ENCODE measurements at regions not wholly inside any gene's neighbourhood (a gene's known extent, or its start where the extent isn't known, plus 50 kb on each side); places are given as distances from the start of the nearest gene placed in this dataset.

DNA sequence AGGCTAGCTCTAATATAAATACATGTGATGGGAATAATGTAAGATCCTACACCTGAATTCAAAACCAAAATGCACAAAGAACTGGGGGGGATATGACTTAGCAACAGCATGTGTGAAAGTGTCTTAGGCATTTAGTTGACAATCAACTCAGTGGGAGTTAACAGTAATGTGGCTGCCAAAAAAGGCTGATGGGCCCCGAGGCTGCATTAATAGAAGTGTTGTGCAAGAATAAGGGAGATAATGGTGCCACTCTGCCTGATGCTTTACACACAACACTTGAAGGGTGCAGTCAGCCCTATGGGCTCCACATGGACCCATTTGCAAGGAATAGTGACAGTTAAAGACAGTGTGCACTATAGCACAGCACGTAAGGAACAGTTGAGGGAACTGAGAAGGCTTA is 649.4 kb upstream of the ZEB2 start:
- DNase-seq (ENCODE audit: low read depth in 2 of 2), result no peak

DNA sequence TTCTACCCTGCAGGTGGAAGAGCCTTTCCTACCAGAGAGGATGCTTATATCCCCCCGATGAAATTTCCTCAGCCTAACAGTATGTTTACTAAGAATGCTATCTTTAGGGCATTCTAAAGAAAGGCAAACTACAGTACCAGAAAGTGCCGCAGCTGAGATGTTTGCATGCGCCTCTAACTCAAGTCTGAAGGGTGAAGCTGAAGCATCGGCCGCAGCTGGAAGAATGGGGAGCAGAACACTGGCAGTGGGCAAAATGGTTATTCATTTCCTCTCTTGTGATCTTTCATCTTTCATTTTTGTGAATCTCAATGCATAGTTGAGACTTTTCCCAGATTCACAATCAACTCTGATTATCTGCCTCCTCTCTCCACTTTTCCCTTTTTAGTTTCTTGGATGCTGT is 648.2 kb upstream of the ZEB2 start:
- no peak for DNase-seq (ENCODE audit: low read depth in 2 of 2)

DNA sequence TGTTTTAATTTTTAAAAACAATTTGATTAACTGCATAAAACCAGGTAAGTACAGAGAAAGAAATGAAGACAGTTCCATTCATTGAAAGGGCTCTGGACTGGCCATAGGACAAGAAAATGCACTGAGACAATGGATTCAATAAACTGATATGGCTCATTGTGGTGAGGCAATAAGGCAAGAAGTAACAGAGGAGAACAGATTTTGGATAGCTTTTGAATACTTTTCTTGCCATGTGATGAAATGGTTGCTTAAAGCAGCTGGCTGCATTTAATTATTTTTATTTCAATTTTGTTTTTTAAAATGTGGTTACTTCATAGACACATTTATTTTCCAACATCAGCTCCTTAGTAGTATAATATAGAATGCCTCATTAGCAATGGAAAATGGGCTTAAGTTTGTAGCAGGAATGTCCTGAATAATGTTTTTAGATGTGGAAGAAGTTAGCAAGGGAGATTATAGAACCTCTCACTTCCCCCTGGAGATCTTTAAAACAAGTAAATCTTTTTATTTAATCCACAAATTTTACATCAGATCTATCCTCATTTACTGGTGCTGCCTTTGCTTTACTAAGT is 646.9 kb upstream of the ZEB2 start:
- DNase-seq (ENCODE audit: low read depth in 2 of 2), result no peak

DNA sequence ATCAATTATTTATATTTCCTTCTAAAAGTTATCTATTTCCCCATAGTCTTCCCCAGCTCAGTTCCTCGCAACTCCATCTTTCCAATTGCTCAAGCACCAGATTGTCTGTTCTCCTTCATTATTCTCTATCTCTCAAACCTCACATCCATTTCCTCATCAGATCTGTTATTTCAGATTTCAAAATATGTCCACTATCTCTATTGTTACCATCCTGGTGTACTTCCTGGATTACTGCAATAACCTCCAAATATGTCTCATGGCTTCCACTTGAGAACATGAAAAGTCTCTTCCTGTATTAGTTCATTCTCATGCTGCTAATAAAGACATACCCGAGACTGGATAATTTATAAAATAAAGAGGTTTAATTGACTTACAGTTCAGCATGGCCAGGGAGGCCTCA is 641.7 kb upstream of the ZEB2 start:
- DNase-seq (ENCODE audit: low read depth in 2 of 2), result no peak

DNA sequence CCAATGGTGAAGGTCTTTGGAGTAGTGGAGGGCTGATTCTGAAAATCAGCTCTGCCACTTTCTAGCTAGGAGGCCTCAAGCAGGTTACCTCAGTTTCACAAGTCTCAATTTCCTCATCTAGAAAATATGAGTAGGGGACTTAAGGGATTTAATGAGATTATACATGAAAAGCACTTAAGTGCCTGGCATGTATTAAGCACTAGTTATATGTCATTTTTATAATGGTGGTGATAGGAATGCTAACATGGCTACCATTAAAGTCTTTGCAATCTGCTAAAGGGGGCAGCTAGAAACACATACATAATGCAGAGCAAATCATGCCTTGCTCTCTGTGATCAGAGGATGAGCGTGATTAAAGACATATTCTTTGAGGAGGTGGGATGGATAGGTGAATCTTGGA is 640.9 kb upstream of the ZEB2 start:
- no peak for DNase-seq (ENCODE audit: low read depth in 2 of 2)

DNA sequence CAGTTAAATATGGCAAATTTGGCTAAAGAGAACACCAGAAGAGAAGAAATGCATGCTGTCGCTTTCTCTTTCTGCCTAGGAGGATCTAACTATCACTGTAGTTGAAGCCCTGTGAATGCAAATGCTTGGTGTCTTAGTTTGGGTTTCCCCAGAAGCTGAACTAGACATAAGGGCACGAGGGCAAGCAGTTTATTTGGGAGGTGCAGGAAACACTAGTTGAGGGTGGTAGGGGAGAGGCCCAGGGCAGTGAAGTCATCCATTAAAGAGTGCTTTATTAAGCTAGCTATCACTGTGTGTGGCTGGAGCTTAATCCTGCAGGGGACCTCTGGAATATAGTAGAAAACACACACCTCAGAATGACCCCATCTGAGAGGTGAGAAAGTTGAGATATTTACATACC is 639.8 kb upstream of the ZEB2 start:
- no peak for DNase-seq (ENCODE audit: low read depth in 2 of 2)

DNA sequence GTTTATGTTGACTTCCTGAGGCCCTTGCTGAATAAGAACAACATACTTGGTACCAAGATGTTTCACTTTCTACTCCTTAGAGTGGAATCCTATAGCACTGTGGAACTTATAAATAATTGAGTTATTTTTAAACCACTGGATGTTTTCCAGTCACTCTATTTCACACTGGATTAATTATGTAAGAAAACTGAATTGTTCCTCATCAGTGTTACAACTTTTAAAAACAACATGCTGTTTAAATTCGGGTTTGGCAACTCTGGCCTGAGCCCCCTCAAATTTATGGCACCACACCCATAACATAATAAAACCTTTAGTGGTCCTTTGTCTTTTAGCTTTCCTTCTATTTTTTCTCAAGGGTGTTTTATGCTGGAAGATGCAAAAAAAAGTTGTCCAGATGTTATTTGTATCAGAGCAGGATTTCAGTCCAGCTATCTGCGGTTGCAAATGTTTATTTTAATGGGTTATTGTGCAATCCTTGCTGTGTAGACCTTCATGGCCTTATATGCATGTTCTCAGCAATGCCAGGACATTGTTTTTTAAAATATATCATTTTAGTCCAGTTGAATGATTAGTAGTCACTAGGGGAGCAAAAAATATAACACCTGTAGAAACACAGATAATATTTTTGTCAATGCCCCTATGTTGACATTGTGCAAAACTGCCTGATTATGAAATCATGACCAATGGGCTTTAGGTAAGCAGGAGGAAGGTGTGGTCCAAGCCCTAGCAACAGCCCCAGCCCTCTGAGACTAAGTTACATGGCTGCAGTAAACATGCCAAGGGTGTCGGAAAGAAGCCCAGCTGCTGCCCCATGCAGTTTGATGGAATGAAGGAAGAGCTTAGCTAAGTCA is 638.0 kb upstream of the ZEB2 start:
- DNase-seq (ENCODE audit: low read depth in 2 of 2), result peak in 1 of 2 donors; percentile 2

DNA sequence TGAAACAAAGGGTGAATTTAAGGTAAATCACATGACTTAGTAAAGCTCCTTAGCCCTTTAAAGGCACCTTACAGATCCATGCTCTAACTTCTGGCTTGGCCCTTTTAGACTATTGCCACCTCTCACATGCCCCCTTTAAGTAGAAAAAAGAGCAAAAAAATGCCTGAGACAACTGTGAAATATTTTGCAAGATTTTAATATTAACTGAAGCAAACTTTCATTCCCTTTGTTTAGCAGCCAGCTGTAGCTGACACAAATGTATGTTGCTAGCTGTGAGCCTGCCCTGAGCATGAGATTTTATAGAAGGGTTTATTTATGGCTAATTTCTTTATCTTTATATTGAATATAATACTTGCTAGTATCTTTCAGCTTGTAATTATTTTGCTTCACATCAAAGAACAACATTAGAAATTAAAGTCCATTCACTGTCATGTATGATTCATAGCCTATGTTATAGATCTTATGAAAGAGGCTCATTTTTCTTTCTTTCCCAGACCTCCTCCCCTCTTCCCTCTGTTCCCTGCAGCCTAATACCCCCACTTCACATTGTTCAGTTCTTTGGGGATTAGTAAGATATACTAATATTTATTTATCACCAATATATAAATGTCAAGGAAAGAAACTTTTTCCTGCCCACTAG is 637.2 kb upstream of the ZEB2 start:
- no peak for DNase-seq (ENCODE audit: low read depth in 2 of 2)

DNA sequence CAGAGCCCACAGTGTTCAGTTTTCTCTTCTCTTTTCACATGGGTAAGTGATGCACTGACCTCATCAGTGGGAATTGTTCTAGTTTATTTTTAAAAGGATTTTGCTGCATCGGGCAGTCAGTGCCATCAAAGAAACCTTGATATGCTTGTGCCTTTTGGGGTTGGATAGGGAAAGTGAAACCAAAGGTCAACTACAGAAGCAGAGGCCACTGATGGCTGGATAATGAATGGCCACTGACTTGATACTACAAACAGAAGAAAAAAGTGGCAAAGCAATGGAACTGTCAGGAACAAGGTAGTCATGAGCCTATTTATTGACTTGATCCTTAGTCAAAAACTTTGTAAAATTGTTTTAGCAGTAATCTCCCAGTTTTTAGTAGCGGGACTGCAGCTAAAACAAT is 636.3 kb upstream of the ZEB2 start:
- DNase-seq (ENCODE audit: low read depth in 2 of 2), result no peak

DNA sequence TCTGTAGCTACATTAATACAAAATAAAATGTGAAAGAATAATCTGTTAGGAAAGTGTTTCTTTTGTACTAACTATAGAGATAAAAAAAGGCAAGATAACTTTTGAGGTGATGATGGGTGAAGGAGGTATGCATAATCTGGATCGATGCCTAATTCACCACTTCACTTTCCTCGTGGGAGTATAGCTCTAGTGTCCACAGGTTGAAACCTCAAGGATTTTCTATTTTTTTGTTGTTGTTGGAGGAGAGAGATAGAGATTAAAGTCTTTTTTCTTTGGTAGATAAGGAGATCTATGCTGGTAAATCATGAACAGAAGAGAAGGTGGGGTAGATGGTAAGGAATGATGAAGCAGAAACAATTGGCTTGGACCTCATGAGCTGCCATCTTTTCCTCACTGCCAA is 635.3 kb upstream of the ZEB2 start:
- DNase-seq (ENCODE audit: low read depth in 2 of 2), result no peak

DNA sequence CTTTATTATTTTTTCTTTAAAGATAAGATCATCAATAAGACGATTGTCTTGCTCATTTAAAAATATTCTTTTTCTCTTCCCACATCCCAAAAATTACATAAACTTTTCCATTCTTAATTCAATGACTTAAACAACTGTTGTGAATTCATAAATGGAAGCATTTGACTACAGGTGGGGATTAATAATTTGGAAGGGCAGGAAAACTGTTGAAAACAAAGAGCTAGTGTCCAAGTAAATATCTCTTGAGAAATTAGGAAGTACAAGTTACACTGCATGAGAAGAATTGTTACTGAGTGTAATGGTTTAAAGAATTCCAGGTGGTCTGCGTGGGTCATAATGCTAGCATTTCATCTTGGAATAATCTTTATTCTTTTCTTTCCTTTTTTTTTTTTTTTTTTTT is 634.8 kb upstream of the ZEB2 start:
- DNase-seq (ENCODE audit: low read depth in 2 of 2), result no peak

DNA sequence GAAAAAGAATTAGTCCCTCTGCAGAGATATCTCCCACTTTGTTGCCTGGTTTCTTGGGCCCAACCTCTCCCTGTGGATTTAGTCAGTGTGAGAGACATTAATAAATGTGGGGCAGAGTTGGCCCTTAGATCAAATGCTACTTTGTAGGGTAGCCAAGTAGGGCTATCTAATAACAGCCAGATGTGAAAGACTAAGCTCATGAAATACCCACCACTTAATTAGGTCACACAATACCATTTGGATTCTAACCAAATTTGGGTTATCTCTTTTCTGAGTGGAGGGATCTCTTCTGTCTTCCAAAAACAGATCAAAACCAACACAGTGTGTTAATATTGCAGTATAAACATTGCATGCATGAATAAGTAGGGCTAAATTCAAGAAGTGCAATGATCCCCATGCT is 626.8 kb upstream of the ZEB2 start:
- no peak for DNase-seq (ENCODE audit: low read depth in 2 of 2)

DNA sequence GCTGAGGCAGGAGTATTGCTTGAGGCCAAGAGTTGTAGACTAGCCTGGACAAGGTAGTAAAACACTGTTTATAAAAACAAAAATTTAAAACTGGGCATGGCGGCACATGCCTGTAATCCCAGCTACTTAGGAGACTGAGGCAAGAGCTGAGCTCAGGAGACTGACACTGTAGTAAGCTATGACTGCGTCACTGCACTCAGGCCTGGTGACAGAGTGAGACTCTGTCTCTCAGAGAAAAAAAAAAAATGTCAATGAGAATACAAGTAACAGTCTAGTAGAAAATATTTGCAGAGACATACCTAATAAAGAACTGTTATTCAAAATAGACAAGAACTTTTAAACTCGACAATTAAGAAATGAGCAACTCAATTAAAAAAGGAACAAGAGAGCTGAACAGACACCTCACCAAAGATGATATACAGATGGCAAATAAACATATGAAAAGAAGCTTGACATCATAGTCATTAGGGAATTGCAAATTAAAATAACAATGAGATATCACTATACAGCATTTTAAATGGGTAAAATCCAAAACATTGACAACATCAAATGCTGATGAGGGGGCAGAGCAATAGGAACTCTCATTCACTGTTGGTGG is 624.3 kb upstream of the ZEB2 start:
- DNase-seq (ENCODE audit: low read depth in 2 of 2), result no peak

DNA sequence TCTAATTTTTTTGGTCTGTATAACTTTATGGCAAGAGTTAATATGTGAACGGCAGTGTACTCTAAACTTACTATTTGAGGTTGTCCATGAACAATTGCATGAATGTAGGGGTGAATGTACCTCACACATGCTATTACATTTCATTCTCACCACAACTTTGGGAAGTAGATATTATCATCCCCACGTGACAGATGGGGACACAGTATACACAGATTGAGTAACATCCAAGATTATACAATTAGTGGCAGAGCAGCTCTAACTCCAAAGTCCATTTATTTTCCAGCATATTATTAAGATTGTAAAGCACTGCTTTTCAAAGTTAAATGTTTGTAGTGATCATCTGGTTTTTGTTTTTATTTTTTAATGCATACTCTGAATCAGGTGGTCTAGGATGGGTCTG is 622.1 kb upstream of the ZEB2 start:
- no peak for DNase-seq (ENCODE audit: low read depth in 2 of 2)

DNA sequence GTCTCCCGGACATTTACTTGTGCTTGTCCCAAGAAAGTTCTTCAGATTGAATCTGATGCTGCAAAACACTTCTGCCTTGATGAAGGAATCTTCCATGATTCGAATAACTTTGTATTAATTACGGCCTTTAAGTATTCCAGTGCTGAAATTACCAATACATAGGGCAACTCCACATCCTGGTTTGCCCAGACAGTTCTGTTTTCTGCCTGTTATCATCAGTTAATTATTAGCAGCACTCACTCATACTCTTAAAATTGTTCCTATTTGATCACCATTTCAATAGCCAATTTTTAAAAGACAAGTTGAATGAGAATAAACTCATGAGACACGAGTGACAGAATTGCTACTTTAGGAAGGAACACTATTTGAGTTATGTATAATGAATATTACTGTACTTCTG is 620.7 kb upstream of the ZEB2 start:
- DNase-seq (ENCODE audit: low read depth in 2 of 2), result no peak

DNA sequence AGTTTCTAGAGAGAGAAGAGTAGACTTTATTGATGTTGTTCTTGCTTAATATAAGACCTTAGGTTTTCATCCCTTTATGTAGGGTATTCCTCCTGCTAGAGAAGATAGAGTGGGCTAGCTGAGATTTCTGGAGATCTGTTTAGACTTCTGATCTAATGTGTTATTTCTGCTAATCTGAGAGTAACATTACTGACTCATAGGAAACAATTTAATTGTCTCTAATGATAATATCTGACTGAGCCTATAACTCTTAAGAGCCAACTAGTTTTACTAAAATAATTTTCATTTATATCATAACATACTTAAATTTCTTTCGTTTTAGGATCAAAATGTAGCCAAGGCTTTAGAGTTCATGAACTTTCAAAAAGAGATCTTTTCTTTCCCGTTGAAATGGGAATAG is 618.7 kb upstream of the ZEB2 start:
- no peak for DNase-seq (ENCODE audit: low read depth in 2 of 2)

DNA sequence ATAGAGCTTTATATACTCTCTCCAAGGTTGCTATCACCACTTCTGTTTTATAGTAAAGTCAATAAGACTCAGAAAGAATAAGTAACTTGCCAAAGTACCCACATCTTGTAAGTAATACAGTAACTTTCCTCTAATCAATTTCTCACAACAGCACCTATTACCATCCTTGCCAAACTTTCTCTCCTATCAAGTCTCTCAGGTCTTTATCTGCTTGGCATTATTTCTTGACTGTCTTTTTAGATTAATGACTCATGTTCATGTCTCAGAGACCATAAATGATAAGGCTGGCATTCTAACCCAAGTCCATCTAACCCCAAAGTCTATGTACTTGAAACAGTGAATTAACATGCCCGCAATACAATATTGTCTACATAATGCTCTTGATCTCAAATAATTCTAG is 618.0 kb upstream of the ZEB2 start:
- no peak for DNase-seq (ENCODE audit: low read depth in 2 of 2)

DNA sequence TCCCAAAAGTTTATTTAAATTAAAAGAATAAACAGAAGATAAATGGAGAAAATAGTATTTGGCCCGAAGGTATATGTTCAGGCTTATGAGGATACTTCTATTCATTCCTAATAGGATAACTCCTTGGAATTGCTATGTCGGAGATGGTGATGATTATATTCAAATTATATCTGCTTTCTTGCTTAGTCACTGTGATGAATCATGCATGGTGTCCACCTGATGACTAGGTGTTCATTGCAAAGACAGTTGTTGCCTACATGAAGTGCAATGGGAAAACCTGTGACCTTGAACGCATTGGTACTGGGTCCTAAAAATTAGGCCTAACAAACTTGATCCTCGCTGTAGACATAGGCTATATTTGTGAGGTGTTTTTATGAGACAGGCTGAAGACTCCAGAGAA is 617.3 kb upstream of the ZEB2 start:
- DNase-seq (ENCODE audit: low read depth in 2 of 2), result no peak

DNA sequence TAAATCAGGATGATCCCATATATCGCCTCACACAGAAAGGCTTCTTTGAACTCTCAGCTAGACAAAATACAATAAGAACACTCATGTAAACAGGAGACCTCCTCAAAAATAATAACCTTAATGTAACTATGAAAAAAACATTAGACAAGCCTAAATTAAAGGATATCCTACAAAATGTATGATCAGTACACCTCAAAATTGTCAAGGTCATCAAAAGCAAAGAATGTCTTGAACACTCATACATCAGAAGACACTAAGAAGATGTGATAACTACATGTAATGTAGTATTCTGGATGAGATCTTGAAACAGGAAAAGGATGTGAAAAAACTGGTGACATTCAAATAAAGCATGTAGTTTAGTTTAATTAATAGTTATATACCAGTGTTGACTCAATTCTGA is 616.8 kb upstream of the ZEB2 start:
- no peak for DNase-seq (ENCODE audit: low read depth in 2 of 2)

DNA sequence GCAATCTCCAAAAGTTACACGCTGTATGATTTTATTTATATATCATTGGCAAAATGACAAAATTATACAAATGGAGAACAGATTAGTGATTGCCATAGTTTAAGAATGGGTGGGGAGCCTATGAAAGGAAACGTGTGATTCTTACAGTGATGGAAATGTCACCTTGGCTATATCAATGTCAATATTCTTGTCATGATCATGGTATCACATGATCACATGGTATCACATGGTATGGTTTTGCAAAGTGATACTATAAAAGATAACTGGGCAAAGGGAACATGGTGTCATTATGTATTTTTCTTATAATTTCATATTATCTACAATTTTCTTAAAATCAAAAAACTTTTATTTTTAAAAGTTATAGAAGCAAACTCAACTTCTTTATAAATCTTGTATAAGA is 606.2 kb upstream of the ZEB2 start:
- no peak for DNase-seq (ENCODE audit: low read depth in 2 of 2)

DNA sequence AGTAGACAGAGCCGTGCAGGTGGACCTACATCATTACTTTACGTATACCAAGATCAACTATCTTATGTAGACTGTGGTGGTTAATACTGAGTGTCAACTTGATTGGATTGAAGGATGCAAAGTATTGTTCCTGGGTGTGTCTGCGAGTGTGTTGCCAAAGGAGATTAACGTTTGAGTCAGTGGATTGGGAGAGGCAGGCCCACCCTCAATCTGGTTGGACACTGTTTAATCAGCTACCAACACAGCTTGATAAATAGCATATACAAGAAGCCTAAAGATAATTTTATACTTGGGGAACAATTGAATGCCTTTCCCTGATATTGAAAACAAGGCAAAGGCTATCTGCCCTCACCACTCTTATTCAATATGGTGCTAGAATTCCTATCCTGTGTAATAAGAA is 604.2 kb upstream of the ZEB2 start:
- DNase-seq (ENCODE audit: low read depth in 2 of 2), result no peak

DNA sequence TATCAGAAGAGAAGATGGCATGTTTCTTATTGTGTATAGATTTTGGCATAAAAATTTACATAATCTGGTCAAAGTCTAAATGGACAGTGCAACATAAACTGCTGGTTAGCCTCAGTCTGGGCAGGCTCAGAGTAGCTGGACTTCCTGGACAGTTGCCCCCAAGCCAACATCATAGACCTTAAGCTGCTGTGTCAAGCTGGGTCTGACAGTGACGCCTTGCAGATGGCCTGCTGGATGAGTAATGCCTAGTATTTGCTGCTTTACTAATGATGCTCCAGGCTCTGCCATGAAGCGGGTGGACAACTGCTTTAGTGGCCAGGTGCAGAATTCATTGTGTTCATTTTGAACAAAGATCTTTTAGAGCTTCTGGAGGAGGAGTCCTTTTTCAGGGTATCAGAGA is 603.7 kb upstream of the ZEB2 start:
- no peak for DNase-seq (ENCODE audit: low read depth in 2 of 2)

DNA sequence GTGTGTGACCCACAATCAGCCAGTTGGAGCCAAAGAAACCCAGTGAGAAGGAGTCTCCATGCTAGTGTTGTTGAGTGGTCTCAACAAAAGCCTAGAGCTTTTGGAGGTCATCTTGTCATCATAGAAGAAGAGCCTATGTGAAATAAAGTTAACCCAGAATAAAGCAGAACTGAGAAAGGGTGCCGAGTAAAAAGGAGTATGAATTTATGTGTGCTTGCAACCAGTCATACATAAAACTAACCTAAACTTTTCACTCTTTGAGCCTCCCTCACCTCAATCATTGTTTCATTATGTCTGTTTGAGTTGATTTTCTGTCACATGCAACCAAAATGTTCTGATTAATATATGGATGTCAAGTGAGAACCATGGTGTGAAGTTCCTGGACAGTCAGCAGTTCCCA is 599.3 kb upstream of the ZEB2 start:
- DNase-seq (ENCODE audit: low read depth in 2 of 2), result no peak

Data from dermis microvascular lymphatic vessel endothelial cell (primary cell).